ENCODE measurements at regions not wholly inside any gene's neighbourhood (a gene's known extent, or its start where the extent isn't known, plus 50 kb on each side); places are given as distances from the start of the nearest gene placed in this dataset.

GRCh38 chr6:119845161-119845560 is 495.6 kb upstream of the MAN1A1 start:
- Mint-ChIP-seq H3K27me3 (ENCODE audit: insufficient read depth) (no peaks in the 10 kb centered on the region), H3K4me3 (no peak overlapping the region), H3K36me3 (ENCODE audit: low read depth) (no peaks in the 10 kb centered on the region), H3K4me1 (ENCODE audit: low read depth) (no peaks in the 10 kb centered on the region), H3K9me3 (peaks cover 24% of the 10 kb centered on the region), H3K27ac (no peak overlapping the region)
- DNase-seq: no peak
- TF ChIP-seq, protein P1, sequence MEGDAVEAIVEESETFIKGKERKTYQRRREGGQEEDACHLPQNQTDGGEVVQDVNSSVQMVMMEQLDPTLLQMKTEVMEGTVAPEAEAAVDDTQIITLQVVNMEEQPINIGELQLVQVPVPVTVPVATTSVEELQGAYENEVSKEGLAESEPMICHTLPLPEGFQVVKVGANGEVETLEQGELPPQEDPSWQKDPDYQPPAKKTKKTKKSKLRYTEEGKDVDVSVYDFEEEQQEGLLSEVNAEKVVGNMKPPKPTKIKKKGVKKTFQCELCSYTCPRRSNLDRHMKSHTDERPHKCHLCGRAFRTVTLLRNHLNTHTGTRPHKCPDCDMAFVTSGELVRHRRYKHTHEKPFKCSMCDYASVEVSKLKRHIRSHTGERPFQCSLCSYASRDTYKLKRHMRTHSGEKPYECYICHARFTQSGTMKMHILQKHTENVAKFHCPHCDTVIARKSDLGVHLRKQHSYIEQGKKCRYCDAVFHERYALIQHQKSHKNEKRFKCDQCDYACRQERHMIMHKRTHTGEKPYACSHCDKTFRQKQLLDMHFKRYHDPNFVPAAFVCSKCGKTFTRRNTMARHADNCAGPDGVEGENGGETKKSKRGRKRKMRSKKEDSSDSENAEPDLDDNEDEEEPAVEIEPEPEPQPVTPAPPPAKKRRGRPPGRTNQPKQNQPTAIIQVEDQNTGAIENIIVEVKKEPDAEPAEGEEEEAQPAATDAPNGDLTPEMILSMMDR (IDR thresholded peaks at IDR 0.05): no peak

DNA sequence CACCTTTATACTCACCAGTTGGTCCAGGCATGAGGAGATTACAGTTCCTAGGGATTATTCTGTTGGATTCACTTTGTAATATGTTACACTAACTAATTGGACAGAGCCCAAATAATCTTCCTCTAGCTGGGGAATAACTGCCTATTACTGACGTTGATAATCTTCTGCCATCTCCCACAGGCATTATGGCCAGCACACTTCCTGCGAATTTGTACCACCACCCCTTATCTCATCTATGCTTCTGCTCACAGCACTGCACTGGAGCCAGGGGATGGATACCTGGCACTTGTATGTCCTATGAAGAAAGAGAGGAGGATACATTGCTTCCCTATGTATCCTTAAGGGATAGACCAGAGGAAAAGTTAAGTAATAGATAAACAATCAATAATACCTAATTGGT is 494.8 kb upstream of the MAN1A1 start:
- Mint-ChIP-seq H3K4me1 (ENCODE audit: low read depth) (no peaks in the 10 kb centered on the region), H3K36me3 (ENCODE audit: low read depth) (no peaks in the 10 kb centered on the region), H3K27ac (no peak overlapping the region), H3K9me3 (peaks cover 18% of the 10 kb centered on the region), H3K4me3 (no peak overlapping the region), H3K27me3 (ENCODE audit: insufficient read depth) (no peaks in the 10 kb centered on the region)
- TF ChIP-seq, protein P1 (IDR thresholded peaks at IDR 0.05): no peak
- DNase-seq: no peak

GRCh38 chr6:119842191-119842590 is 492.6 kb upstream of the MAN1A1 start:
- Mint-ChIP-seq H3K9me3 (peaks cover 24% of the 10 kb centered on the region), H3K27ac (no peak overlapping the region), H3K4me1 (ENCODE audit: low read depth) (no peaks in the 10 kb centered on the region), H3K27me3 (ENCODE audit: insufficient read depth) (no peaks in the 10 kb centered on the region), H3K36me3 (ENCODE audit: low read depth) (no peaks in the 10 kb centered on the region), H3K4me3 (no peak overlapping the region)
- DNase-seq: no peak
- TF ChIP-seq, protein P1 (IDR thresholded peaks at IDR 0.05): no peak

GRCh38 chr6:119838043-119838442 is 488.5 kb upstream of the MAN1A1 start:
- no peak overlapping the region for H3K27ac Mint-ChIP-seq
- H3K27me3 Mint-ChIP-seq (ENCODE audit: insufficient read depth): no peaks in the 10 kb centered on the region
- no peak overlapping the region for H3K4me3 Mint-ChIP-seq
- peaks cover 24% of the 10 kb centered on the region for H3K9me3 Mint-ChIP-seq
- no peaks in the 10 kb centered on the region for H3K36me3 Mint-ChIP-seq (ENCODE audit: low read depth)
- no peak for DNase-seq
- no peaks in the 10 kb centered on the region for H3K4me1 Mint-ChIP-seq (ENCODE audit: low read depth)
- TF ChIP-seq, protein P1 (IDR thresholded peaks at IDR 0.05): no peak

GRCh38 chr6:119834418-119834817 is 484.9 kb upstream of the MAN1A1 start:
- Mint-ChIP-seq H3K27me3 (ENCODE audit: insufficient read depth) (no peaks in the 10 kb centered on the region), H3K4me3 (no peak overlapping the region), H3K4me1 (ENCODE audit: low read depth) (no peaks in the 10 kb centered on the region), H3K27ac (no peak overlapping the region), H3K36me3 (ENCODE audit: low read depth) (no peaks in the 10 kb centered on the region; the same call in 1 of the 2 replicates), H3K9me3 (peaks cover 24% of the 10 kb centered on the region)
- DNase-seq: no peak
- TF ChIP-seq, protein P1 (IDR thresholded peaks at IDR 0.05): no peak

GRCh38 chr6:119832411-119832810 is 482.9 kb upstream of the MAN1A1 start:
- TF ChIP-seq, protein P1 (IDR thresholded peaks at IDR 0.05): no peak
- Mint-ChIP-seq H3K27ac (no peak overlapping the region), H3K4me1 (ENCODE audit: low read depth) (no peaks in the 10 kb centered on the region), H3K27me3 (ENCODE audit: insufficient read depth) (no peaks in the 10 kb centered on the region), H3K9me3 (peaks cover 24% of the 10 kb centered on the region), H3K4me3 (no peak overlapping the region), H3K36me3 (ENCODE audit: low read depth) (no peaks in the 10 kb centered on the region; the same call in 1 of the 2 replicates)
- DNase-seq: no peak

Measured in HFFc6 (cell line).